Karpas-422 (cell line): ENCODE measurements at regions not wholly inside any gene's neighbourhood (a gene's known extent, or its start where the extent isn't known, plus 50 kb on each side); places are given as distances from the start of the nearest gene placed in this dataset.

Experiments used
- DNase-seq: peaks from one replicate; pipeline ENCODE4 v3.0.0-alpha.2; 2015
- H2AFZ ChIP-seq: fragments of 200-600 bp; sonication (generic); 2 replicates; pipeline ENCODE4 v1.6.1; 2014; ENCODE audit warnings: antibody characterized with exemption, low read length, mixed read lengths
- H3K27ac ChIP-seq: fragments of 200-600 bp; sonication (generic); 2 replicates; pipeline ENCODE4 v1.5.1; 2014; ENCODE audit warnings: mild to moderate bottlenecking, low read length, moderate library complexity
- H3K27me3 ChIP-seq: fragments of 200-600 bp; sonication (generic); 2 replicates; pipeline ENCODE4 v1.6.1; 2014; ENCODE audit warnings: low read length, mixed read lengths
- H3K36me3 ChIP-seq: fragments of 200-600 bp; sonication (generic); 2 replicates; pipeline ENCODE4 v1.6.1; 2014; ENCODE audit warnings: low read length, mixed read lengths; ENCODE audit not compliant: insufficient read depth
- H3K4me1 ChIP-seq: fragments of 200-600 bp; sonication (generic); 2 replicates; pipeline ENCODE4 v1.6.1; 2014; ENCODE audit warnings: mild to moderate bottlenecking, low read length, mixed read lengths
- H3K4me2 ChIP-seq: fragments of 200-600 bp; sonication (generic); 2 replicates; pipeline ENCODE4 v1.6.1; 2014; ENCODE audit warnings: low read length, low read depth, mild to moderate bottlenecking; ENCODE audit not compliant: poor library complexity, severe bottlenecking
- H3K4me3 ChIP-seq: fragments of 200-600 bp; sonication (generic); 2 replicates; pipeline ENCODE4 v1.5.1; 2014; ENCODE audit warnings: mild to moderate bottlenecking, antibody characterized with exemption, low read length, mixed read lengths
- H3K79me2 ChIP-seq: fragments of 200-600 bp; sonication (generic); 2 replicates; pipeline ENCODE4 v1.6.1; 2014; ENCODE audit warnings: mild to moderate bottlenecking, low read length, mixed read lengths
- H3K9ac ChIP-seq: fragments of 200-600 bp; sonication (generic); 2 replicates; pipeline ENCODE4 v1.6.0; 2014; ENCODE audit warnings: low read length
- H3K9me2 ChIP-seq: fragments of 200-600 bp; sonication (generic), shearing (Covaris generic); replicated peaks from 2 replicates; pipeline ENCODE4 v1.6.0; 2014; ENCODE audit warnings: mild to moderate bottlenecking, low read length, moderate library complexity; ENCODE audit not compliant: insufficient read depth
- H3K9me3 ChIP-seq: fragments of 300-700, 200-600 bp; sonication (generic); 2 replicates; pipeline ENCODE4 v1.6.1; 2014; ENCODE audit warnings: low read length, mixed read lengths
- H4K20me1 ChIP-seq: fragments of 200-600 bp; sonication (generic); 2 replicates; pipeline ENCODE4 v1.6.1; 2014; ENCODE audit warnings: mild to moderate bottlenecking, antibody characterized with exemption, low read length, low read depth; ENCODE audit not compliant: insufficient read depth

GRCh38 chr1:208569181-208569580 lies 325.0 kb upstream of the PLXNA2 start:
- no peak overlapping the region for H2AFZ ChIP-seq
- no peaks in the 10 kb centered on the region for H4K20me1 ChIP-seq
- H3K79me2 ChIP-seq: no peaks in the 10 kb centered on the region
- DNase-seq: no peak
- H3K4me2 ChIP-seq: no peak overlapping the region
- H3K4me1 ChIP-seq: no peaks in the 10 kb centered on the region
- H3K9me2 ChIP-seq: no peaks in the 10 kb centered on the region
- H3K9ac ChIP-seq: no peak overlapping the region
- H3K4me3 ChIP-seq: no peak overlapping the region
- H3K27me3 ChIP-seq: no peaks in the 10 kb centered on the region
- H3K36me3 ChIP-seq: no peaks in the 10 kb centered on the region
- no peaks in the 10 kb centered on the region for H3K9me3 ChIP-seq
- H3K27ac ChIP-seq: no peak overlapping the region

GRCh38 chr1:208570362-208570761 lies 326.2 kb upstream of the PLXNA2 start:
- Histone ChIP-seq H3K27me3 (no peaks in the 10 kb centered on the region), H3K4me3 (no peak overlapping the region), H3K9me2 (no peaks in the 10 kb centered on the region), H3K27ac (no peak overlapping the region), H3K4me1 (no peaks in the 10 kb centered on the region), H3K36me3 (no peaks in the 10 kb centered on the region), H4K20me1 (no peaks in the 10 kb centered on the region), H3K9me3 (no peaks in the 10 kb centered on the region), H3K9ac (no peak overlapping the region), H3K4me2 (no peak overlapping the region), H3K79me2 (no peaks in the 10 kb centered on the region), H2AFZ (no peak overlapping the region)
- DNase-seq: no peak

- no peak overlapping the region for H3K4me2 ChIP-seq
- no peaks in the 10 kb centered on the region for H3K9me2 ChIP-seq
- H4K20me1 ChIP-seq: no peaks in the 10 kb centered on the region
- no peak overlapping the region for H2AFZ ChIP-seq
- no peaks in the 10 kb centered on the region for H3K27me3 ChIP-seq
- H3K4me3 ChIP-seq: no peak overlapping the region
- H3K27ac ChIP-seq: no peak overlapping the region
- no peak for DNase-seq
- no peak overlapping the region for H3K9ac ChIP-seq
- no peaks in the 10 kb centered on the region for H3K79me2 ChIP-seq
- H3K36me3 ChIP-seq: no peaks in the 10 kb centered on the region
- H3K4me1 ChIP-seq: no peaks in the 10 kb centered on the region
- no peaks in the 10 kb centered on the region for H3K9me3 ChIP-seq
Measured at GRCh38 chr1:208576425-208576824, 332.2 kb upstream of the PLXNA2 start.

GRCh38 chr1:208577381-208577905 lies 333.3 kb upstream of the PLXNA2 start:
- Histone ChIP-seq H3K4me1 (no peaks in the 10 kb centered on the region), H3K79me2 (no peaks in the 10 kb centered on the region), H3K9me2 (no peaks in the 10 kb centered on the region), H3K9ac (no peak overlapping the region), H4K20me1 (no peaks in the 10 kb centered on the region), H3K36me3 (no peaks in the 10 kb centered on the region), H3K27me3 (no peaks in the 10 kb centered on the region), H3K9me3 (no peaks in the 10 kb centered on the region), H3K27ac (no peak overlapping the region), H2AFZ (no peak overlapping the region), H3K4me3 (no peak overlapping the region), H3K4me2 (no peak overlapping the region)
- no peak for DNase-seq

- Histone ChIP-seq H3K79me2 (no peaks in the 10 kb centered on the region), H3K9ac (no peak overlapping the region), H3K9me2 (no peaks in the 10 kb centered on the region), H3K9me3 (no peaks in the 10 kb centered on the region), H2AFZ (no peak overlapping the region), H3K4me2 (no peak overlapping the region), H3K27me3 (no peaks in the 10 kb centered on the region), H3K4me1 (no peaks in the 10 kb centered on the region), H3K36me3 (no peaks in the 10 kb centered on the region), H3K4me3 (no peak overlapping the region), H3K27ac (no peak overlapping the region), H4K20me1 (no peaks in the 10 kb centered on the region)
- no peak for DNase-seq
Measured at GRCh38 chr1:208581209-208581608, 337.0 kb upstream of the PLXNA2 start.

- H3K9ac ChIP-seq: no peak overlapping the region
- H3K9me3 ChIP-seq: no peaks in the 10 kb centered on the region
- no peaks in the 10 kb centered on the region for H3K36me3 ChIP-seq
- no peaks in the 10 kb centered on the region for H3K4me1 ChIP-seq
- no peak overlapping the region for H2AFZ ChIP-seq
- no peak overlapping the region for H3K4me2 ChIP-seq
- no peaks in the 10 kb centered on the region for H3K79me2 ChIP-seq
- no peaks in the 10 kb centered on the region for H3K27me3 ChIP-seq
- no peak overlapping the region for H3K27ac ChIP-seq
- H4K20me1 ChIP-seq: no peaks in the 10 kb centered on the region
- H3K4me3 ChIP-seq: no peak overlapping the region
- H3K9me2 ChIP-seq: no peaks in the 10 kb centered on the region
- DNase-seq: no peak
Measured at GRCh38 chr1:208581667-208582066, 337.5 kb upstream of the PLXNA2 start.

GRCh38 chr1:208584167-208584755 lies 340.1 kb upstream of the PLXNA2 start:
- Histone ChIP-seq H3K9ac (no peak overlapping the region), H3K27ac (no peak overlapping the region), H3K4me1 (no peaks in the 10 kb centered on the region), H3K36me3 (no peaks in the 10 kb centered on the region), H3K9me3 (no peaks in the 10 kb centered on the region), H3K79me2 (no peaks in the 10 kb centered on the region), H3K4me2 (no peak overlapping the region), H2AFZ (no peak overlapping the region), H3K4me3 (no peak overlapping the region), H4K20me1 (no peaks in the 10 kb centered on the region), H3K27me3 (no peaks in the 10 kb centered on the region), H3K9me2 (no peaks in the 10 kb centered on the region)
- DNase-seq: no peak

GRCh38 chr1:208587110-208587509 lies 342.9 kb upstream of the PLXNA2 start:
- no peak overlapping the region for H3K27ac ChIP-seq
- no peaks in the 10 kb centered on the region for H3K27me3 ChIP-seq
- no peaks in the 10 kb centered on the region for H3K36me3 ChIP-seq
- H3K4me1 ChIP-seq: no peaks in the 10 kb centered on the region
- DNase-seq: no peak
- H3K4me2 ChIP-seq: no peak overlapping the region
- H2AFZ ChIP-seq: no peak overlapping the region
- H3K4me3 ChIP-seq: no peak overlapping the region
- no peaks in the 10 kb centered on the region for H3K9me2 ChIP-seq
- H3K79me2 ChIP-seq: no peaks in the 10 kb centered on the region
- H3K9ac ChIP-seq: no peak overlapping the region
- no peaks in the 10 kb centered on the region for H4K20me1 ChIP-seq
- H3K9me3 ChIP-seq: no peaks in the 10 kb centered on the region
